WTC11 (cell line): ENCODE measurements at regions not wholly inside any gene's neighbourhood (a gene's known extent, or its start where the extent isn't known, plus 50 kb on each side); places are given as distances from the start of the nearest gene placed in this dataset.

ENCODE experiments used
- ATAC-seq: fragments of 200-7000 bp; cut with Tn5 transposase; 2 replicates; pipeline ENCODE4 v1.10.0; 2021; ENCODE audit warnings: mild to moderate bottlenecking, moderate library complexity
- CTCF ChIA-PET: fragments of 300-600 bp; sonication (Branson Sonifier 250); formaldehyde crosslinking; loops from one replicate; lab custom pipeline; 2021; ENCODE audit warnings: antibody characterized with exemption; lab: Charles Lee
- POLR2A ChIA-PET: fragments of 350-600 bp; sonication (Branson Sonifier 250); formaldehyde crosslinking; loops from one replicate; lab custom pipeline; 2021; ENCODE audit warnings: antibody characterized with exemption; lab: Charles Lee
- DNase-seq: peaks from one replicate; pipeline ENCODE4 v3.0.0; 2021; ENCODE audit warnings: low spot score
- H3K27ac Mint-ChIP-seq: 2 replicates; pipeline ENCODE4 v1.8.0; 2021; ENCODE audit warnings: mixed read lengths
- H3K27me3 Mint-ChIP-seq: 2 replicates; pipeline ENCODE4 v1.8.0; 2021; ENCODE audit warnings: low read depth, mild to moderate bottlenecking, moderate library complexity, mixed read lengths
- H3K36me3 Mint-ChIP-seq: 2 replicates; pipeline ENCODE4 v1.8.0; 2021; ENCODE audit warnings: mixed read lengths
- H3K4me1 Mint-ChIP-seq: 2 replicates; pipeline ENCODE4 v1.8.0; 2022; ENCODE audit warnings: mixed read lengths
- H3K4me3 Mint-ChIP-seq: 2 replicates; pipeline ENCODE4 v1.8.0; 2021; ENCODE audit warnings: mild to moderate bottlenecking, moderate library complexity, mixed read lengths
- H3K9me3 Mint-ChIP-seq: 2 replicates; pipeline ENCODE4 v1.8.0; 2021; ENCODE audit warnings: mixed read lengths
- CREB1 ChIP-seq: sonication (generic); formaldehyde crosslinking; IDR thresholded peaks from 2 replicates; pipeline ENCODE4 v1.8.0; 2023; ENCODE audit warnings: mild to moderate bottlenecking, missing genetic modification reagents
- E2F1 ChIP-seq: sonication (generic); formaldehyde crosslinking; IDR thresholded peaks from 2 replicates; pipeline ENCODE4 v1.8.0; 2022; ENCODE audit warnings: mild to moderate bottlenecking, missing genetic modification reagents
- EMX1 ChIP-seq: fragments of 250-450 bp; sonication (Bioruptor Pico); IDR thresholded peaks from 2 replicates; pipeline ENCODE4 v1.8.0; 2021; ENCODE audit warnings: mild to moderate bottlenecking
- MXD4 ChIP-seq: fragments of 250-450 bp; sonication (Bioruptor Pico); IDR thresholded peaks from 2 replicates; pipeline ENCODE4 v1.8.0; 2021; ENCODE audit warnings: mild to moderate bottlenecking, moderate library complexity, borderline replicate concordance
- NFYB ChIP-seq: sonication (generic); formaldehyde crosslinking; conservative IDR thresholded peaks from 2 replicates; pipeline ENCODE4 v1.8.0; 2022; ENCODE audit warnings: low read depth, missing genetic modification reagents
- NR1H2 ChIP-seq: sonication (generic); formaldehyde crosslinking; IDR thresholded peaks from 2 replicates; pipeline ENCODE4 v1.9.0; 2021; ENCODE audit warnings: mild to moderate bottlenecking, moderate library complexity, missing genetic modification reagents
- PREB ChIP-seq: sonication (generic); formaldehyde crosslinking; IDR thresholded peaks from 2 replicates; pipeline ENCODE4 v1.8.1; 2022; ENCODE audit warnings: mild to moderate bottlenecking, missing genetic modification reagents, moderate library complexity, borderline replicate concordance
- PRRX2 ChIP-seq: fragments of 250-450 bp; sonication (Bioruptor Pico); IDR thresholded peaks from 2 replicates; pipeline ENCODE4 v1.8.0; 2021; ENCODE audit warnings: mild to moderate bottlenecking
- RORB ChIP-seq: fragments of 250-450 bp; sonication (Bioruptor Pico); IDR thresholded peaks from 2 replicates; pipeline ENCODE4 v1.9.0; 2021; ENCODE audit warnings: mild to moderate bottlenecking
- SMAD4 ChIP-seq: sonication (generic); formaldehyde crosslinking; IDR thresholded peaks from 2 replicates; pipeline ENCODE4 v1.8.0; 2022; ENCODE audit warnings: mild to moderate bottlenecking, missing genetic modification reagents
- STAT6 ChIP-seq: sonication (generic); formaldehyde crosslinking; conservative IDR thresholded peaks from 2 replicates; pipeline ENCODE4 v1.8.1; 2023; ENCODE audit warnings: mild to moderate bottlenecking, low read depth, missing genetic modification reagents, moderate library complexity
- ZBTB21 ChIP-seq: sonication (generic); formaldehyde crosslinking; IDR thresholded peaks from 2 replicates; pipeline ENCODE4 v1.8.1; 2023; ENCODE audit warnings: mild to moderate bottlenecking, missing genetic modification reagents, borderline replicate concordance
- ZMAT4 ChIP-seq: fragments of 250-450 bp; sonication (Bioruptor Pico); IDR thresholded peaks from 2 replicates; pipeline ENCODE4 v1.9.0; 2021; ENCODE audit warnings: mild to moderate bottlenecking
- ZNF532 ChIP-seq: fragments of 250-450 bp; sonication (Bioruptor Pico); IDR thresholded peaks from 2 replicates; pipeline ENCODE4 v1.9.0; 2021; ENCODE audit warnings: mild to moderate bottlenecking, borderline replicate concordance
- TF ChIP-seq, protein P1 (sequence below): sonication (generic); formaldehyde crosslinking; IDR thresholded peaks from 2 replicates; pipeline ENCODE4 v1.8.1; 2023; ENCODE audit warnings: mild to moderate bottlenecking, missing genetic modification reagents, moderate library complexity

- TF ChIP-seq, protein P1, sequence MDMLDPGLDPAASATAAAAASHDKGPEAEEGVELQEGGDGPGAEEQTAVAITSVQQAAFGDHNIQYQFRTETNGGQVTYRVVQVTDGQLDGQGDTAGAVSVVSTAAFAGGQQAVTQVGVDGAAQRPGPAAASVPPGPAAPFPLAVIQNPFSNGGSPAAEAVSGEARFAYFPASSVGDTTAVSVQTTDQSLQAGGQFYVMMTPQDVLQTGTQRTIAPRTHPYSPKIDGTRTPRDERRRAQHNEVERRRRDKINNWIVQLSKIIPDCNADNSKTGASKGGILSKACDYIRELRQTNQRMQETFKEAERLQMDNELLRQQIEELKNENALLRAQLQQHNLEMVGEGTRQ (CRISPR knock-in tag): no peak
- no peak for TF ChIP-seq SMAD4 (CRISPR knock-in tag)
- TF ChIP-seq E2F1: no peak
- no peak for TF ChIP-seq CREB1 (CRISPR knock-in tag)
- no peak for TF ChIP-seq NR1H2 (CRISPR knock-in tag)
- TF ChIP-seq MXD4 (CRISPR knock-in tag): no peak
- TF ChIP-seq RORB (CRISPR knock-in tag): no peak
- no peak for TF ChIP-seq EMX1 (CRISPR knock-in tag)
- TF ChIP-seq PREB (CRISPR knock-in tag): no peak
- no peak for TF ChIP-seq NFYB (CRISPR knock-in tag)
- TF ChIP-seq ZBTB21: no peak
- TF ChIP-seq STAT6 (CRISPR knock-in tag): no peak
- no peak for TF ChIP-seq ZMAT4 (CRISPR knock-in tag)
Observed at GRCh38 chr1:208850442-208850841, 606.3 kb upstream of the PLXNA2 start (continued).

- ChIA-PET POLR2A (no interaction called here), CTCF (no interaction called here)
- H3K4me3 Mint-ChIP-seq: no peak overlapping the region
- no peaks in the 10 kb centered on the region for H3K9me3 Mint-ChIP-seq
- TF ChIP-seq E2F1 (no peak), ZNF532 (CRISPR knock-in tag) (no peak), PRRX2 (CRISPR knock-in tag) (no peak)
- DNase-seq (no peak), ATAC-seq (no peak)
- no peak overlapping the region for H3K27ac Mint-ChIP-seq
- H3K4me1 Mint-ChIP-seq: no peaks in the 10 kb centered on the region
- H3K36me3 Mint-ChIP-seq: no peaks in the 10 kb centered on the region
- H3K27me3 Mint-ChIP-seq: no peaks in the 10 kb centered on the region
Observed at GRCh38 chr1:208851366-208851765, 607.2 kb upstream of the PLXNA2 start.
